ENCODE measurements at regions not wholly inside any gene's neighbourhood (a gene's known extent, or its start where the extent isn't known, plus 50 kb on each side); places are given as distances from the start of the nearest gene placed in this dataset.

GRCh38 chr16:73997971-73998370, 298.6 kb upstream of the PSMD7 start:
- TF ChIP-seq JUND (IDR thresholded peaks at IDR 0.05; ENCODE audit: low read depth, low read length) (no peak), POLR2AphosphoS2 (IDR thresholded peaks at IDR 0.05; ENCODE audit: low read depth, low read length) (no peak), BCLAF1 (IDR thresholded peaks at IDR 0.05) (no peak), NFIC (IDR thresholded peaks at IDR 0.05; ENCODE audit: low read depth, low read length) (no peak), POLR2A (IDR thresholded peaks at IDR 0.05; ENCODE audit: low read depth, low read length) (no peak), EGR1 (IDR thresholded peaks at IDR 0.05; ENCODE audit: borderline replicate concordance in 1 of 2, low read depth in 2 of 2, low read length in 2 of 2) (no peak)
